ENCODE measurements at regions not wholly inside any gene's neighbourhood (a gene's known extent, or its start where the extent isn't known, plus 50 kb on each side); places are given as distances from the start of the nearest gene placed in this dataset.

DNA sequence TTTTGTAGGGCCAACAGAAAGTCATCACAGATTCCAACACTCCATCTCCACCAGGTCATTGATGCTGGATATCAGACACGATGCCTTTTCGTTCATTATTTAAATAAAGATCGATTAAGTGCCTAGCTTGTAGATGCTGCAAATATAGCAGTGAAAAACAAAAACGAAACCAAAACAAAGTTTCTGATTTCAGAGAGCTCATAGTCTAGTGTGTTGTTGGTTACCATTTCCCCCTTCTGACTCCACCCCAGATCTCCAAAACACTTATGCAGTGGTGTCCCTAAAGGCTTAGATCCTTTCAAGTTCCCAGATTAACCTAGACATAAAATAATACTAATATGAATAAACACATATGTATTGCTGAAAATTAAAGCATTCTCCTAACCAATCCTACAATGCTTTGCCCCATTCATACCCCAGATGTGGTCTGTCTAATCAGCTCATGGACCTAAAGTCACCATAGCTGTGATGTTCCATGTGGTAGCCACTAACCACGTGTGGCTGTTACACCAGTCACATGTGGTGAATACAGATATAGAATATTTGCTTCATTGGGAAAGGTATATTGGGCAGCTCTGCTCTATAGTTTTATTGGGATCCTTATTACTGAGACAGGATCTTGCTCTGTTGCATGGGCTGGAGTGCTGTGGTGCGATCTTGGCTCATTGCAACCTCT is 787.2 kb downstream of the TDRD15 start:
- DNase-seq = no peak

DNA sequence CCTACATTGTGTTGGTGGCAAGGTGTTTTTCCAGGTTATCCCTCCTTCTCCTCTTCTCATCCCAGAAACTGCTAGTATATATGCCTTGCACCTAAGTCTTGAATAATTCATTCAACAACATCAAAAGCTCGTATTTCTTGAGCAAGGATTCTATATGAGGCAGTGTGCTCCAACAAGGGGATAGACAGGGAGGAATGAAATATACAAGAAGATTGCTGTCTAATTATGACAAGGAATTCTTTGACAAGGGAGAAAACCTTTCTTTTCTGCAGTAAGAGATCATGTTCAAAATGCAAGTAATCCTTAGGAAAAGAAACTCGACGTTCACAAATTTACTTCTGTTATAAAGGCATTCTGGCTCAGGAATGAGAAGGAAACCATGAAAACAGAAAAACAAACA is 788.6 kb downstream of the TDRD15 start:
- DNase-seq = no peak

DNA sequence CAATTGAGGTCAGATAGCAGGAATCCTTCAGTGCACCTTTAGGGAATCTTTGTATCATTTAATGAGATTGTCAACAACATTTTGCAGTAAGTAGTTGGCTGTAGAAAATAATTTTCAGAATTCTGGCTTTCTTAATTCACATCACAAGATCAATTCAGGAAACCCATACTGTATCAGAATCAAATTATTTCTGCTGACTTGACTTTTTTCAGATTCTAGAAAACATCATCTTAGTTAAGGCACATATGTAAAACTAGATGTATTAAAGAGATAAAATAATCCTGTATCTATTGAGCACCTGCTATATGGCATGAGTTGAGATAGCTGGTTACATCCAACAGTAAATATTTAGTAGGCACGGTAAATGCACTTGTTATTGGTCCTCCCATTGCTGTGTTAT is 791.4 kb downstream of the TDRD15 start:
- no peak for DNase-seq

DNA sequence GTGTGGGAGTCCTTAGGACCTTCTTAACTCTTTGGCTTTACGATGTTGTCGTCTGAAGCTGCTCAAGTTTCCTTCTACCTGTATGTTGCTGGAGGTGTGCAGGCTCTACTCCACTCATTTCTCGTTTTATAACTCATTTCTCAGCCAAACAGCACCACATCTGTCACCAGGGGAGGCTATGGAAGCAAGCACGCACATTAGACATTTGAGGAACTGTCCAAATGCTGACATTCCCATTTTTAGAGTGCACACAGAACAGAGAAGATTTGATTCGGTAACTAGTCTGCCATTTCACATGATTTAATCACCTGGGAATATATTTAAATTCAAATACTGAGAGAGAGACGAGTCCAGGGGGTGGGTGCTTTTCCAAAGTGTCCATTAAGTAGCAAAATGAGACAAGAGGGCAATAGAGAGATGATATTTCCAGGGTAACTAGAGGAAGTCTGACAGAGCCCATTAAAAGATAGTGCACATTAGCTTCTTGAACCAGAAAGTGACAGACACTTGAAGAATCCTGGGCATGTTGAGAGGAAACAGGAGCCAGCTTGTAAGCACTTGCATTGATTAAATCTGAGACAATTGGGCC is 793.3 kb downstream of the TDRD15 start:
- peak; percentile 3 for DNase-seq

DNA sequence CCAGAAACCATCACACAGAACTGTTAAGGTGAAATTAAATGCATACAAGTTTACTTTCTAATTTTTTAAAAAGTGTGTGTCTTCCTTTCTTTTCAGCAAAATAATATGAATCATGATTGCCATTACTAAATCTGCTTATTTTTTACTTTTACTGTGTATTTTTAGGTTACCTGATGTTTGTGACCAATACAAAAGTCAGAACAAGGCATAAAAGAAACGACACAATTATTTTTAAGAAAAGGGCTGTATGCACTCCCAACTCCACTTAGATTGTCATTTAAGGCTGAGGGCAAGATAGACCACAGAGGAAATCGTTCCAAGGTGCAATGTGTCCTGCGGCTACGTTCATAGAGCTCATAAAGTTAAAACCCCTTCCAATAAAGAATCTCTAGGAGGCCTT is 797.0 kb downstream of the TDRD15 start:
- DNase-seq = no peak

DNA sequence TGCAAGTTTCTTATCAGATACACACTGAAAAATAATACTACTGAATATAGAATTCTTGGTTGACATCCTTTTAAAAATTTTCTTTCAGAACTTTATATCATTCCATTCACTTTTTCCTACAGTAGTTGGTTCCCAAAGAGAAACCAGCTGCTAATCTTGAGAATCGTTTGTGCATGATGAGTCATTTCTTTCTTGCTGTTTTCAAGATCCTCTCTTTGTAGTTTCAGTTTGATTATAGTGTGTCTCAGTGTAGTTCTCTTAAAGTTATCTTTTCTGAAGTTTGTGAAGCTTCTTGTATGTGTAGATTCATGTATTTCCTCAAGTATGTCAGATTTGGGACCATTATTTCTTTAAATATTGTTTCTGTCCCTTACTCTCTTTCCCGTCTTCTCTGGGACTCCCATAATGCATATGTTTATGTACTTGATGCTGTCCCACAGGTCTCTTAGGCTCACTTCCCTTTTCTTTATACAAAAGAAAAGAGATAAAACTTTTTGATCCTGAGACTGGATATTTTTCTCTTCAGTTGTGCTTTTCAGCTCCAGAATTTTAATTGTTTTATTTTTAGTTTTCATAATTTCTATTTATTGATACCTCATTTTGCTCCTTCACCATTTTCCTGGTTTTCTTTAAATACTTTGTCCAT is 801.0 kb downstream of the TDRD15 start:
- no peak for DNase-seq

DNA sequence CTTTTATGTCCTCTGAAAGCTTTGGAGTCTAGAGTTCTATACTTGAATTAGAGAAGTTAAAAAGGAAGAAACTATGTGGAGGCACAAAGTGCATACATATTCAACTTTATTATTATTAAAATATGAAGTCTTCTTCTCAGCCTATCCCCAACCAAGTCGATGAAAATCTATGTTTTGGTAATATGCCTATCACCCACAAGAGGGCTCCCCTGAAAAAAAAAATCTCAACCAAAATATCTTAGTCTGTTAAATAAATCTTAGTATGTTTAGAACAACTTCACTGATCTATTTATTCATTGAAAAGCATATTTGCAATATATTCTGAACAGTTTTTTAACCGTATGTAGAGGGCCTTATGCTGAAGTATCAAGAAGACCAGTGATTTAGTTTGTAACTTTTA is 804.5 kb downstream of the TDRD15 start:
- DNase-seq = no peak

DNA sequence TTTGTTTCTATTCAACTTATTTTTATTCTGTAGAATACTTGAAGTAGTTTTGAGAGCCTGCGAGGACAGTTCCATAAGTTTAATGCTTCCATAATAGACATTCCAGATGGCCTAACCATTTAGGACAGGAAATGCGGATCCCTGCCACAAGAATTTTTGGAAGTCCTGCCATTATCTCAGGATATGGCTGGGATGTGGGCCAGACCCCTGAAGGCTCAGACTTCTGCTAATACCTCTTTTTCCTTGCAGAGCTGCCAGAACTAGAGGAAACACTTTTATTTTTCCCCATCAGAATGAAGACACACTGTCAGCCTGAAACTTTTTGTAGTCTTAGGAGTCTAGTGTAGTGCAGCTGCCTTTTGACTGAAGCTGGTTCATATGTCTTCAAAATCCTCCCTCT is 806.5 kb downstream of the TDRD15 start:
- peak; percentile 14 for DNase-seq

DNA sequence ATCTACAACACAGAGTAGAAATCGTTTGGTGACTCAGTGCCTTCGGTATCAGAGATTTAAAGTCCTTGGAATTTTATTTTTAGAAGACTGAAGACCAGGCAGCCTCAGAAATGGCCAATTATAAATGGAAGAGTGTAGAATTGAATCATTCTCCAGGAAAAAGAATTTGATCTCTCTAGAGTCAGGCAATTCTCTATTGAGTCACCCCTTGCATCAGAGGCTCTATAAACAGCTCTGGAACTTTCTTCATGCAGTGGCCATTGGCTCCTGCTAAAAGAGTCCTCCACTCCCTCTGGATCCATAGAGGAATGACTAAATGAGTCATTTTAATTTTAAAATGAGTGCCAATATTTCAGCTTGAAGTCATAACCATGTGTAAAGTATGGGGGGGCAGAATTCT is 816.2 kb downstream of the TDRD15 start:
- DNase-seq = peak; percentile 70

DNA sequence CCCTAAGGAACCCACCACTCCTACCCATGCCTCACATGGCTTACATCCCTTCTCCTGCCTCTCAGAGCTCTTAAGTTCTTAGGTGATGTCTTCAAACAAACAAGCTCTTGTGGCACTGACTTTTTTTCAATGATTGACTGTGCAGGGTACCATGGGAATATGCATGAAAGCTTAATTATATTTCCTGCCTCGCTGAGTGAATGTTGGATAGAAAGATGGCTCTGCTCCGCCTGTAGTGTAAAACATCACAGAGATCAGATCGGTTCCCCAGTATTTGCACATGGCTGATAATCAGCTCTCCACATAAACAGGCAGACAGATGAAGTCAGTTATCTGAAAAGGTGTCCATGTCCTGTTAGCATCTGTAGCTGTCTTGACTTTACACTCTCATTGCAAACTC is 820.8 kb downstream of the TDRD15 start:
- DNase-seq = no peak

DNA sequence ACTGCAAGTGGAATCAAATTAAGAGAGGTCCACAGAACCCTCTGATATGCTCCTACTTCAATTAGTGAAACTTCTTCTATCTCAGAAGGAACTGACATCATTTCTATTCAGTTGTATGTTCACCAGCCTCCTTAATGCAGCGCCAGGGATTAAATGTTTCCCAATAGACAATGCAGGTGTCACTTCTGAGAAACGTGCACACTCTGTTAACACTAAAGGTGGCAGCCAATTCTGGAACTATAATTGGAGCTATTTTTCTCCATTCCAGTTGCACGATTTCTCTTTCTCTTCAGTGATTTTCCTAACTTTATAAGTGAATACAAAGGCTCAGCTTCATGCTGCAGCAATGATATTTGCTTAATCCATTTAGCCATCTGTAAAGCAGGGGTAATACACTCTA is 821.9 kb downstream of the TDRD15 start:
- DNase-seq = no peak

DNA sequence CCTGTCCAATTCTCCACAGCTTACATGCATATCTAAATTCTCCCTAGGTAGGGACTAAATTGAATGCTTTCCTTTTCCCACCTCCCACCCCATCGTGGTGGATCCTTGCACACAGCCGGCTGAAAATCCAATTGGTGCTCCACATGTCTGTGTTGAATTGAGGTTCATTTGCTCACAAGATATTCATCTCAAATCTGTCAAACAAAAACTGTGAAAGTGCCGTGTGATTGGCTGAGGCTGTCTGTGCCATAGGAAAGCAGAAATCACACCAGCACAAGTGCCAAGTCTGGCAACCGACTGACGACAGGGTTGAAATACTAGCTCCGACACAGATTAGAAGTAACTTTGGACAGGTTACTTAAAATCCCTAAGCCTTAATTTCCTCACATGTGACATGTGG is 823.3 kb downstream of the TDRD15 start:
- DNase-seq = no peak

DNA sequence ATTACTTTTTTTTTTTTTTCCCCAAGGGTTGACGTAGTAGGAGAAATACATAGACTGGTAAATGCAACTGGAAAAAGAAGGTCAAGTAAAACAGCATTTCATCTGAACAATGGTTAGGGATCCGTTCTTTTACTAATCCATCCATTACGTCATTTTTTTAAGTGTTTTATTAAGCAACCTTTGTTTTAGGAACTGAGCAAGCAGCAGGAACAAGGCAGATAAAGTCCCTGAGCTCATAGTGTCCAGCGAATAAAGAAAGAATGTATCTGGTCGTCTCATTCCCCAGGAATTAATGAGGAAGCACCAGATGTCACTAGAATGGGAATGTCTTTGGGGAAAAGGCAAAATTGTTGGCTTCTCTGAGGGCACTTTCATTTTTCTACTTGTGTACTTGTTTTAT is 842.4 kb downstream of the TDRD15 start:
- peak; percentile 39 for DNase-seq

DNA sequence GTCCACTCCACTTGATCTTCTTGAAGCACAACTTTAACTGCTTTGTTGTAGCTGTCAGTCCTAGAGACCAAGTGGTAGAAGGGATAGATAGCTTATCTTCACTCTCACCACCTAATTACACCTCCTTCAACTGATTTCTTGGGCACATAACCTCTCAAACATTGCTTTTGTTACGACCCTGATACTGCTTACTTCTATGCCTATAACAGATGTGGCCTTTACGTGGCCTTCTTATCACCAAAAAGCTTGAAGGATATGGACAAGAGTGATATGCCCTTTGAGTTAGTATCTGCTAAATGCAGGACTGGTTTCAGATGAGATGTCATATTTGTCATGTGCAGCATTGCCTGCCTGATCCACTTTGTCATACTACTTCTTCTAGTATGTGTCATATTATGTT is 847.2 kb downstream of the TDRD15 start:
- DNase-seq = no peak

DNA sequence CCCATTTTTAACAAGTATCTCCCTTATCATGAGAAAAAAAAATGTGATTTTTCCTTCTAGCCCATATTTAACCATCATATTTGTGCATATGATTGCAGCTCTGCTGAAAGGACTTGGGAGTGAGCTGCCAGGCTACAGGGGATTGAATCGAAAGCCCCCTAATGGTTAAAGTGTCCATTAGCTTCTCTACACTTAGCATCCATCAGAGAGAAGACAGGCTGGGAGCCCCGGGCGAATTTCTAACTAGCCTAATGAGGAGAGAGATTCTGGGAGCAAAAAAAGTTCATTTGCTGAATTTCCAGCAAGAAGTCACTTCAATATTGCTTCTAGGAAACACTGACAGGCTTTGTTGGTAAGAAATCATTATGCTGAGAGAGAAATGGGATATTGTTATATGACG is 848.8 kb downstream of the TDRD15 start:
- no peak for DNase-seq

DNA sequence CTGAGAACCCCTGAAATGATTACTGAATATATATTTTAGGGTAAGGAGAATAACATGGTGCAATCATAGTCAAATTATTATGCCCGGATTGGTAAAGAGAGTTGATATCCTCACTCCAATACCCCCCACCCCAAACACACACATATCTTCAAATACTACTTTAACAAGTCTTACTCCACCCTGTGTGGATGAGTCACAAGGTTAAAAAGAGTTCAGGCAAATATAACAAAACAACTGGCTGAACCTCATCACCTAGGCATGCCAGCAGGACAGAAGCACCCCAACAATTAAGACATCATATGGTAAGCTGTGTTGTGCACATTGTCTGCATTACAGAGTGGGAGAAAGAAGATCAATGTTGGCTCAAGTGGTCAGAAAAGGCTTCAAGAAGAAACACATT is 857.4 kb downstream of the TDRD15 start:
- no peak for DNase-seq

DNA sequence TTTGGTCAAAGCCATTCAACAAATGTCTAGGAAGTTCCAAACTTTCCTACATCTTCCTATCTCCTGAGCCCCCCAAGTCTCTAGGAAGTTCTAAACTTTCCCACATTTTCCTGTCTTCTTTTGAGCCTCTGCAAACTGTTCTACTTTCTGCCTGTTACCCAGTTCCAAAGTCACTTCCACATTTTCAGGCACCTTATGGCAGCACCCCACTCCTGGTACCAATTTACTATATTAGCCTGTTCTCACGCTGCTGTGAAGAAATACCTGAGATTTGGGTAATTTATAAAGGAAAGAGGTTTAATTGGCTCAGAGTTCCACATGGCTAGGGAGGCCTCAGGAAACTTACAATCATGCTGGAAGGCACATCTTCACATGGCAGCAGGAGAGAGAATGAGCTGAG is 869.2 kb downstream of the TDRD15 start:
- DNase-seq = no peak

DNA sequence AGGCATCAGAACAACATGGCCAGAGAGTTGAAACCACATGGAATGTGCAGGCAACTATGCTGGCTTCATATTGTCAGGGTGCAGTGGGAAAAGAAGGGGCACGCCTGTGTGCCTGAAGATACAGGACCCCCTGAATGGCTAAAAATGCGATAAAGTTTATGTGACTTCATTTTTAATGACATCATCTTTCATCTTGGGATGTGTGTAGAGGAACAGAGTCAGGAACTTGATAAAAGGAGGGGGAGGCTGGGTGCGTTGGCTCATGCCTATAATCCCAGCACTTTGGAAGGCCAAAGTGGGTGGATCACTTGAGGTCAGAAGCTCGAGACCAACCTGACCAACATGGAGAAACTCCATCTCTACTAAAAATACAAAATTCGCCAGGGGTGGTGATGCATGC is 872.6 kb downstream of the TDRD15 start:
- DNase-seq = no peak

DNA sequence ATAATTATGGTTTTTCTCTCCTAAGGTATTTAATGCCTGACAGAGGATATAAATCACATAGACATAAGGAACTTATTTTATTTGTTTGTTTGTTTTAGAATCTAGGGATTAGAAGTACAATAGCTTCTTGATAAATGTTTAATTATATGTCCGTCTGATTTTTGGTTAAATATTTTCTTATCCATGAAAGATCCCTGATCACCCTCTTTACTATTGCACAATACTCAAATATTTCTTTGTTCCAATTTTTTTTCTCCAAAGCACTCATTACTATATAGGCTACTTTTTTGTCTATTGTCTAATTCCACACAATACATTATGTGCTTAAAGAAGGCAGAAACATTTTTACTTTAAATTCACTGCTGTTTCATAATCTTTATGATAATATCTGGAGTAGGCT is 875.8 kb downstream of the TDRD15 start:
- DNase-seq = no peak

DNA sequence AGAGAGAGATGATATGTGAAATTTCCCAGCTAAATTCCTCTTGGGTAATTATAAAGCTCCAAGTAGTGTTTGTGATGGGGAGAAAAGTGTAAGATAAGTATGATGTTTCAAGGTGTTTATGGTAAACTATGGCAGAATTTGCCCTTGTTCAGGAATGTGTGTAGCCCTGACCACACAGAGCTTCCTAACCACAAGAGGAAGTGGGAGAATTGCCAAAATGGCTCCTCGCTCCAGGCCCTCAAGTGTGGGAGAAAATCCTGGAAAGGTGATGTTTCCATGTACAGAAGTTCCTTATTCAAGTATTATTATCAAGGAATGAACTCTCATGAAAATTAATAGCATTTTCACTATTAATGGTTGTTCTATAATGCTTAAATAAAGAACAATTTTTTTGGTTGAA is 878.3 kb downstream of the TDRD15 start:
- peak; percentile 8 for DNase-seq

DNA sequence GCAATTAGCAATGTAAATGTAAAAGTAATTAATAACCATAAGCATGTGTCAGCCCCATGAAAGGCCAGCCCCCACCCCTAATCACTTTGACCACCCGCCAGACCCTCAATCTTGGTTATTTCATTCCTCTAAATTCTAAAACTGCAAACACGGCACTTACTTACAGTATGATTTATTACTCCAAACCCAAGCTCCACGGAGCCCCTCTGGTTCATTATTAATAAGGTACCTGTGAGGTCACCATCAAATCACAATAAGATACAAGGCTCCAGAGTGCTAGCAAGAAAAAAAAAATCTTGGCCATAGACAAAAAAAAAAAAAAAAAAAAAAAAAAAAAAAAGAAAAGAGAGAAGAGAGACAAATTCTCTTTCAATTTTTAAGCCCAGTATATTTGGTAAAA is 879.5 kb downstream of the TDRD15 start:
- no peak for DNase-seq

DNA sequence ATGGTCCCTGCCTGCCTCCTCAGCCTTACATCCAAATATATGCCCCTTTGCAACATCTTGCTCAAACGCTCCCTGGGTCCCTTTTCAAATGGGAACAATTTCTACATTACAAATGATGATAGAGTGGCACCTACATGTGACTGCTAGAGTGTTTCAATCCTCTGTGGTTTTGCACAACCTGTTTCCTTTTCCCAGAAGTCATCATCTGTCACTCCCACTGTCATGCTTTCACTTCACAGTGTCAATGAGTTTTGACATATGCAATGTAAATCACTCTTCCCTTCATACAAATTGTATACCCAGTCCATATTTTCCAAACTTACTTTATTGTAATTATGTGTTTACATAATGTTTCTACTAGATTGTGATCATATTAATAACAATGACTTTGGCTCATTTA is 887.3 kb downstream of the TDRD15 start:
- no peak for DNase-seq

DNA sequence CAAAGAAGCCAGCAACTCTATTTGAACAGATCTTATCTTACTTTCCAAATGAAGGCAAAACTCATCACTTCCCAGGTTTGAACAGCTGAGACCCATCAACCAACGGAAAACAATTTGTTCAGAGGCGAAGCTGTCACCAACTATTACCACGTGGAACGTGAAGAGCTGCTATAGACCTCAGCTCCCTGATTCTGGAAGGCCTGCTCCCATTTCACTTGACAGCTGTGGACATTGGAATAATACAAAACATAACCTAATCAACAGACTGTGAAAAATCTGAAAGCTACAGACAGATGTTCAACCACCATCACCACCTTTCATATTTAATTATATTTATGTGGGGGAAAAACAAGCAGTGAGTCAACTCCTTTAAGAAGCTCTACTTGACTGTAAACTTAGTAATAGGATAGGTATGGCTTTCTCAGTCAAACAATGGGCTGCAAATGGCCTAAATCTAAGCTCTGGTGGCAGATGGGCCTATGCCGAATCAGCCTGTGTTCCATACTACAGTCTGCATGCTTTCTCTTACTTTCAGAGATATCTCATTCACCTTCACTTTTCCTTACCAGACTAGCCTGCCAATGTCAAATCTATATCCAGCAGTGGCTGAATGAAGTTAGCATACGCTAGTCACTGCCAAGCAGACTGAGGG is 896.4 kb downstream of the TDRD15 start:
- DNase-seq = peak; percentile 2

DNA sequence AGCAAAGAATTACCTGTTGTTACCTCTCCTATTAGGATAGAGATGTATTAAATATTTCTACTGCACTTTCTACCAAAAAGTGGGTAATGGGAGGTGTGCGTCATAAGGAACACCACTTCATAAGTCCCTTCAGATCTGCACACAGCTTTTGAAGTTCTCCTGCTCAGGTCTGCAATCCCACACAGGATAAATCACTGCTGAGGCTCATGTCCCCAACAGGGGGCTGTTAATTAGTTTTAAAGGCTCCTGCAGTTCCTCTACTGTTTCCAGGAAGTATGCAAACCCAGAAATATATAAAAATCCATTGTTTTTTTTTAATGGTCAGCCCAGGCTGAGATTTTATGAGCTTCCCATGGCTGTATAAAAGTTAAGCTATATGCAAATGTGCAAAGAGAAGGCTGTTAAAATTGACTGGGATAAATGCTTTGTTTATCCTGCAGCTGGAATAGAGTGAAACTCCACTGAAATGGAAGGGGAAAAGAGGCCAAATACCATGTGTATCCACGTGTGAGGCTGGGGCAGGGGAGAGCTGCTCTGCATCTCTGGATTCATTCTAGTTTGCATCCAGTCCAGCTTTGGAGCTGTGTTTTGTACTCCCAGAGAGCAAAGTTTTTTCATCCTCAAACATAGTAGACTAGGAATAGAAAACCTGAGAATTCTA is 903.7 kb downstream of the TDRD15 start:
- no peak for DNase-seq

Measured in fibroblast of skin of right quadriceps (primary cell).